GM23338 (cell line): ENCODE measurements at regions not wholly inside any gene's neighbourhood (a gene's known extent, or its start where the extent isn't known, plus 50 kb on each side); places are given as distances from the start of the nearest gene placed in this dataset.

ENCODE experiments used
- ATAC-seq: fragments of 200-7000 bp; cut with Tn5 transposase; 3 replicates; pipeline ENCODE4 v1.9.1; 2020
- DNase-seq: peaks from one replicate; pipeline ENCODE4 v3.0.0-alpha.2; 2015; ENCODE audit warnings: low spot score
- H2AFZ ChIP-seq: fragments of 200-600 bp; sonication (generic); 2 replicates; pipeline ENCODE4 v1.8.0; 2016; ENCODE audit warnings: antibody characterized with exemption, mild to moderate bottlenecking, moderate library complexity
- H3F3A ChIP-seq: fragments of 200-600 bp; sonication (generic); replicated peaks from 2 replicates; pipeline ENCODE4 v1.8.0; 2017; ENCODE audit warnings: antibody characterized with exemption, mixed run types, low read depth
- H3K27ac ChIP-seq: fragments of 200-600 bp; sonication (generic); 2 replicates; pipeline ENCODE4 v1.6.1; 2016; ENCODE audit warnings: low read depth
- H3K27me3 ChIP-seq: fragments of 200-600 bp; sonication (generic); 2 replicates; pipeline ENCODE4 v1.8.0; 2016; ENCODE audit warnings: mild to moderate bottlenecking, mixed run types, moderate library complexity; ENCODE audit not compliant: insufficient read depth
- H3K36me3 ChIP-seq: fragments of 200-600 bp; sonication (generic); 2 replicates; pipeline ENCODE4 v1.8.0; 2016; ENCODE audit warnings: mild to moderate bottlenecking; ENCODE audit not compliant: insufficient read depth
- H3K4me1 ChIP-seq: fragments of 200-600 bp; sonication (generic); 2 replicates; pipeline ENCODE4 v1.8.0; 2016; ENCODE audit warnings: mild to moderate bottlenecking, moderate library complexity; ENCODE audit not compliant: insufficient read depth
- H3K4me2 ChIP-seq: fragments of 200-600 bp; sonication (generic); 2 replicates; pipeline ENCODE4 v1.7.1; 2017; ENCODE audit warnings: mixed run types
- H3K4me3 ChIP-seq: fragments of 200-600 bp; sonication (generic); 2 replicates; pipeline ENCODE4 v1.6.1; 2016; ENCODE audit warnings: mixed run types
- H3K79me2 ChIP-seq: fragments of 200-600 bp; sonication (generic); replicated peaks from 2 replicates; pipeline ENCODE4 v1.8.0; 2017; ENCODE audit warnings: mild to moderate bottlenecking; ENCODE audit not compliant: insufficient read depth
- H3K9me2 ChIP-seq: fragments of 200-600 bp; sonication (generic); 2 replicates; pipeline ENCODE4 v1.8.0; 2017; ENCODE audit not compliant: insufficient read depth
- H4K20me1 ChIP-seq: fragments of 200-600 bp; sonication (generic); replicated peaks from 2 replicates; pipeline ENCODE4 v1.8.0; 2017; ENCODE audit warnings: mild to moderate bottlenecking; ENCODE audit not compliant: insufficient read depth
- H3K27ac Mint-ChIP-seq: 2 replicates; pipeline ENCODE4 v1.8.0; 2020; ENCODE audit warnings: inconsistent platforms, mild to moderate bottlenecking, moderate library complexity, mixed read lengths
- H3K27me3 Mint-ChIP-seq: 3 replicates; pipeline ENCODE4 v1.8.0; 2022; ENCODE audit warnings: low read depth, mild to moderate bottlenecking, moderate library complexity, mixed read lengths, inconsistent platforms; ENCODE audit not compliant: insufficient read depth, poor library complexity
- H3K36me3 Mint-ChIP-seq: 3 replicates; pipeline ENCODE4 v1.8.0; 2021; ENCODE audit warnings: low read depth, mild to moderate bottlenecking, inconsistent platforms, moderate library complexity, mixed read lengths
- H3K4me1 Mint-ChIP-seq: 3 replicates; pipeline ENCODE4 v1.8.0; 2020; ENCODE audit warnings: mild to moderate bottlenecking, inconsistent platforms, mixed read lengths
- H3K4me3 Mint-ChIP-seq: 3 replicates; pipeline ENCODE4 v1.8.0; 2021; ENCODE audit warnings: moderate library complexity, mild to moderate bottlenecking, inconsistent platforms, mixed read lengths
- H3K9me3 Mint-ChIP-seq: 3 replicates; pipeline ENCODE4 v1.8.0; 2020; ENCODE audit warnings: moderate library complexity, mild to moderate bottlenecking, inconsistent platforms, mixed read lengths
- CREB1 ChIP-seq: fragments of 250-450 bp; sonication (Bioruptor Pico); IDR thresholded peaks from 2 replicates; pipeline ENCODE4 v1.5.0; 2020; ENCODE audit warnings: low read depth, mild to moderate bottlenecking, moderate library complexity
- ETS1 ChIP-seq: IDR thresholded peaks from 2 replicates; pipeline ENCODE4 v1.6.1; 2016; ENCODE audit warnings: antibody characterized with exemption
- EZH2 ChIP-seq: fragments of 200-600 bp; sonication (generic); IDR thresholded peaks from one replicate; pipeline ENCODE4 v1.8.0; 2017; ENCODE audit warnings: antibody characterized with exemption, mild to moderate bottlenecking, low read depth; ENCODE audit not compliant: unreplicated experiment
- EZH2phosphoT487 ChIP-seq: fragments of 200-600 bp; sonication (generic); IDR thresholded peaks from one replicate; pipeline ENCODE4 v1.8.1; 2018; ENCODE audit warnings: antibody characterized with exemption; ENCODE audit not compliant: unreplicated experiment
- JUNB ChIP-seq: IDR thresholded peaks from one replicate; pipeline ENCODE4 v1.6.1; 2016; ENCODE audit warnings: antibody characterized with exemption; ENCODE audit not compliant: unreplicated experiment
- NANOG ChIP-seq: IDR thresholded peaks from 2 replicates; pipeline ENCODE4 v1.6.1; 2016; ENCODE audit warnings: antibody characterized with exemption, borderline replicate concordance
- POLR2AphosphoS5 ChIP-seq: IDR thresholded peaks from 2 replicates; pipeline ENCODE4 v1.6.1; 2016; ENCODE audit warnings: antibody characterized with exemption, low read depth
- ZNF114 ChIP-seq: fragments of 250-450 bp; sonication (Bioruptor Pico); IDR thresholded peaks from 2 replicates; pipeline ENCODE4 v1.5.0; 2020; ENCODE audit warnings: mild to moderate bottlenecking, moderate library complexity
- ZNF331 ChIP-seq: fragments of 250-450 bp; sonication (Bioruptor Pico); IDR thresholded peaks from 2 replicates; pipeline ENCODE4 v1.5.0; 2020; ENCODE audit warnings: low read depth, mild to moderate bottlenecking, moderate library complexity
- ZNF462 ChIP-seq: fragments of 250-450 bp; sonication (Bioruptor Pico); IDR thresholded peaks from 2 replicates; pipeline ENCODE4 v1.5.0; 2020; ENCODE audit warnings: mild to moderate bottlenecking, moderate library complexity
- TF ChIP-seq, protein P1 (sequence below), 2 experiments: fragments of 200-600 bp in 1 of 2; sonication (generic) in 1 of 2; conservative IDR thresholded peaks; 2 replicates each; pipeline versions ENCODE4 v1.5.1 to v1.6.1; 2016 to 2017; ENCODE audit warnings: antibody characterized with exemption in 2 of 2, low read depth in 2 of 2, mild to moderate bottlenecking in 2 of 2, moderate library complexity in 1 of 2
- TF ChIP-seq, protein P2 (sequence below): IDR thresholded peaks from one replicate; pipeline ENCODE4 v1.6.1; 2018; ENCODE audit warnings: antibody characterized with exemption; ENCODE audit not compliant: unreplicated experiment

DNA sequence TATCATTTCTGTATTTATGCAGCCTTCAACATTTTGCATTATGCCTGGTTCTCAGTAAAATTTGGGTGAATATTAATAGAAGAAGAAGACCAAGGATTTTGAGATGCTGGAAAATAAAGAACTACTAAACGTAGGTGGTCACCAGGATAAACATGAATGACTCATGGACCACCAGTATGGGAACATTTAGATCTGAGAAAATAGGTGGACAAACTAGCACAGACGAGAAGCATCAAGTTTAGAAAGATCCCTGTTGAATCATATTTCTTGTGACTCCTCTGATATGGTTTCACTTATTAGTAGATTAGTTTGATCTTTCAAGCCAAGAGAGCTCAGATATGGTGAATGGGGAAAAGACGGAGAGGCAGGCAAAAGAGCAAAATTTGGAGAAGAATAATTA lies 97.9 kb downstream of the RAP2B start:
- Histone ChIP-seq H3K27me3 (no peaks in the 10 kb centered on the region), H3K9me2 (no peaks in the 10 kb centered on the region), H2AFZ (no peak overlapping the region; the same call in 1 of the 2 replicates), H3K4me2 (no peak overlapping the region), H3F3A (no peaks in the 10 kb centered on the region), H3K4me1 (peaks cover 18% of the 10 kb centered on the region; the same call in 1 of the 2 replicates), H4K20me1 (no peaks in the 10 kb centered on the region), H3K27ac (no peak overlapping the region), H3K36me3 (no peaks in the 10 kb centered on the region), H3K79me2 (no peaks in the 10 kb centered on the region), H3K4me3 (no peak overlapping the region)
- Mint-ChIP-seq H3K27ac (no peak overlapping the region), H3K36me3 (no peaks in the 10 kb centered on the region; the same call in 2 of the 3 replicates), H3K4me1 (peaks cover 21% of the 10 kb centered on the region), H3K9me3 (peaks cover 4% of the 10 kb centered on the region; the same call in 2 of the 3 replicates), H3K4me3 (no peak overlapping the region), H3K27me3 (peaks cover 2% of the 10 kb centered on the region)
- TF ChIP-seq JUNB (no peak), EZH2 (no peak), POLR2AphosphoS5 (no peak), ETS1 (no peak), ZNF114 (CRISPR knock-in tag) (no peak), ZNF462 (CRISPR knock-in tag) (no peak), NANOG (no peak), CREB1 (CRISPR knock-in tag) (no peak), ZNF331 (CRISPR knock-in tag) (no peak), EZH2phosphoT487 (no peak)
- TF ChIP-seq, protein P1, sequence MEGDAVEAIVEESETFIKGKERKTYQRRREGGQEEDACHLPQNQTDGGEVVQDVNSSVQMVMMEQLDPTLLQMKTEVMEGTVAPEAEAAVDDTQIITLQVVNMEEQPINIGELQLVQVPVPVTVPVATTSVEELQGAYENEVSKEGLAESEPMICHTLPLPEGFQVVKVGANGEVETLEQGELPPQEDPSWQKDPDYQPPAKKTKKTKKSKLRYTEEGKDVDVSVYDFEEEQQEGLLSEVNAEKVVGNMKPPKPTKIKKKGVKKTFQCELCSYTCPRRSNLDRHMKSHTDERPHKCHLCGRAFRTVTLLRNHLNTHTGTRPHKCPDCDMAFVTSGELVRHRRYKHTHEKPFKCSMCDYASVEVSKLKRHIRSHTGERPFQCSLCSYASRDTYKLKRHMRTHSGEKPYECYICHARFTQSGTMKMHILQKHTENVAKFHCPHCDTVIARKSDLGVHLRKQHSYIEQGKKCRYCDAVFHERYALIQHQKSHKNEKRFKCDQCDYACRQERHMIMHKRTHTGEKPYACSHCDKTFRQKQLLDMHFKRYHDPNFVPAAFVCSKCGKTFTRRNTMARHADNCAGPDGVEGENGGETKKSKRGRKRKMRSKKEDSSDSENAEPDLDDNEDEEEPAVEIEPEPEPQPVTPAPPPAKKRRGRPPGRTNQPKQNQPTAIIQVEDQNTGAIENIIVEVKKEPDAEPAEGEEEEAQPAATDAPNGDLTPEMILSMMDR (conservative IDR thresholded peaks at IDR 0.05; ENCODE audit: low read depth in 2 of 2) = no peak
- TF ChIP-seq, protein P2, sequence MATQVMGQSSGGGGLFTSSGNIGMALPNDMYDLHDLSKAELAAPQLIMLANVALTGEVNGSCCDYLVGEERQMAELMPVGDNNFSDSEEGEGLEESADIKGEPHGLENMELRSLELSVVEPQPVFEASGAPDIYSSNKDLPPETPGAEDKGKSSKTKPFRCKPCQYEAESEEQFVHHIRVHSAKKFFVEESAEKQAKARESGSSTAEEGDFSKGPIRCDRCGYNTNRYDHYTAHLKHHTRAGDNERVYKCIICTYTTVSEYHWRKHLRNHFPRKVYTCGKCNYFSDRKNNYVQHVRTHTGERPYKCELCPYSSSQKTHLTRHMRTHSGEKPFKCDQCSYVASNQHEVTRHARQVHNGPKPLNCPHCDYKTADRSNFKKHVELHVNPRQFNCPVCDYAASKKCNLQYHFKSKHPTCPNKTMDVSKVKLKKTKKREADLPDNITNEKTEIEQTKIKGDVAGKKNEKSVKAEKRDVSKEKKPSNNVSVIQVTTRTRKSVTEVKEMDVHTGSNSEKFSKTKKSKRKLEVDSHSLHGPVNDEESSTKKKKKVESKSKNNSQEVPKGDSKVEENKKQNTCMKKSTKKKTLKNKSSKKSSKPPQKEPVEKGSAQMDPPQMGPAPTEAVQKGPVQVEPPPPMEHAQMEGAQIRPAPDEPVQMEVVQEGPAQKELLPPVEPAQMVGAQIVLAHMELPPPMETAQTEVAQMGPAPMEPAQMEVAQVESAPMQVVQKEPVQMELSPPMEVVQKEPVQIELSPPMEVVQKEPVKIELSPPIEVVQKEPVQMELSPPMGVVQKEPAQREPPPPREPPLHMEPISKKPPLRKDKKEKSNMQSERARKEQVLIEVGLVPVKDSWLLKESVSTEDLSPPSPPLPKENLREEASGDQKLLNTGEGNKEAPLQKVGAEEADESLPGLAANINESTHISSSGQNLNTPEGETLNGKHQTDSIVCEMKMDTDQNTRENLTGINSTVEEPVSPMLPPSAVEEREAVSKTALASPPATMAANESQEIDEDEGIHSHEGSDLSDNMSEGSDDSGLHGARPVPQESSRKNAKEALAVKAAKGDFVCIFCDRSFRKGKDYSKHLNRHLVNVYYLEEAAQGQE = no peak
- DNase-seq = no peak
- ATAC-seq = no peak
